Endothelial cell of umbilical vein (primary cell): ENCODE measurements at regions not wholly inside any gene's neighbourhood (a gene's known extent, or its start where the extent isn't known, plus 50 kb on each side); places are given as distances from the start of the nearest gene placed in this dataset.

Source experiments
- BruUV-seq: library from RNA; stranded (reverse); fragments of 400-500 nt; replicated peaks from 2 replicates; lab custom pipeline; 2021; lab: Mats Ljungman, UMichigan
- CTCF ChIA-PET: fragments of 300-600, 350-600 bp; sonication (Branson Sonifier 250); formaldehyde crosslinking; loops from one replicate; lab custom pipeline; 2021; ENCODE audit warnings: antibody characterized with exemption, inconsistent platforms; lab: Charles Lee
- POLR2A ChIA-PET: fragments of 300-600, 350-600 bp; sonication (Branson Sonifier 250); formaldehyde crosslinking; loops from one replicate; lab custom pipeline; 2021; ENCODE audit warnings: antibody characterized with exemption, inconsistent platforms; lab: Charles Lee
- DNase-seq: peaks from one replicate; pipeline ENCODE4 v3.0.0-alpha.2; 2011; ENCODE audit warnings: low read depth, low spot score
- FAIRE-seq: peaks from 2 replicates; lab custom pipeline; 2011; peaks lifted over from hg19 to GRCh38; lab: Jason Lieb, UNC
- H2AFZ ChIP-seq: 2 replicates; pipeline ENCODE4 v1.6.0; 2012; ENCODE audit warnings: low read depth, low read length, control low read depth, inconsistent platforms
- H3K27ac ChIP-seq: 2 replicates; pipeline ENCODE4 v1.5.1; 2011; ENCODE audit warnings: low read depth, mild to moderate bottlenecking, control low read depth, low read length, moderate library complexity; ENCODE audit not compliant: insufficient read depth
- H3K27me3 ChIP-seq, 2 experiments: 2 replicates each; pipeline versions ENCODE4 v1.6.0 to v1.6.1; 2011; ENCODE audit warnings: low read length in 2 of 2, mixed read lengths in 1 of 2; ENCODE audit not compliant: control insufficient read depth in 2 of 2, insufficient read depth in 2 of 2
- H3K36me3 ChIP-seq, 2 experiments: 2 replicates in 1 of 2; 3 replicates in 1 of 2; pipeline ENCODE4 v1.5.1; 2011; ENCODE audit warnings: low read length in 2 of 2, mild to moderate bottlenecking in 1 of 2, moderate library complexity in 1 of 2; ENCODE audit not compliant: control insufficient read depth in 2 of 2, insufficient read depth in 2 of 2; ENCODE audit errors: extremely low read depth in 1 of 2
- H3K4me1 ChIP-seq: 3 replicates; pipeline ENCODE4 v1.5.1; 2011; ENCODE audit warnings: mild to moderate bottlenecking, low read length; ENCODE audit not compliant: control insufficient read depth, insufficient read depth; ENCODE audit errors: extremely low read depth
- H3K4me2 ChIP-seq: 2 replicates; pipeline ENCODE4 v1.6.1; 2011; ENCODE audit warnings: low read length, control low read depth, mixed read lengths; ENCODE audit not compliant: insufficient read depth
- H3K4me3 ChIP-seq, 3 experiments: fragments of 200-600 bp in 1 of 3; sonication (generic), shearing (Covaris generic) in 1 of 3; replicated peaks in 1 of 3; 2 replicates each; pipeline ENCODE4 v1.5.1; 2011 to 2016; ENCODE audit warnings: control low read depth in 3 of 3, low read length in 3 of 3, mild to moderate bottlenecking in 2 of 3, inconsistent platforms in 1 of 3, low read depth in 1 of 3, moderate library complexity in 1 of 3; ENCODE audit not compliant: insufficient read depth in 1 of 3
- H3K79me2 ChIP-seq: 2 replicates; pipeline ENCODE4 v1.6.0; 2012; ENCODE audit warnings: low read length, inconsistent platforms; ENCODE audit not compliant: control insufficient read depth, insufficient read depth
- H3K9ac ChIP-seq: replicated peaks from 2 replicates; pipeline ENCODE3; 2011; ENCODE audit warnings: low read length, control low read depth; ENCODE audit not compliant: insufficient read depth; ENCODE audit errors: extremely low read depth
- H3K9me1 ChIP-seq: replicated peaks from 3 replicates; pipeline ENCODE4 v1.6.0; 2011; ENCODE audit warnings: mild to moderate bottlenecking, low read length; ENCODE audit not compliant: control insufficient read depth, insufficient read depth; ENCODE audit errors: extremely low read depth
- H3K9me3 ChIP-seq: replicated peaks from 2 replicates; pipeline ENCODE4 v1.5.1; 2012; ENCODE audit warnings: low read length, inconsistent platforms; ENCODE audit not compliant: control insufficient read depth, insufficient read depth
- H4K20me1 ChIP-seq: replicated peaks from 2 replicates; pipeline ENCODE3; 2011; ENCODE audit warnings: mild to moderate bottlenecking, low read length; ENCODE audit not compliant: control insufficient read depth, insufficient read depth; ENCODE audit errors: extremely low read depth
- CTCF ChIP-seq, 2 donors: IDR thresholded peaks; 1 replicate in 1 of 2; 2 replicates in 1 of 2; pipeline ENCODE4 v1.5.1; 2011; ENCODE audit warnings: low read length in 2 of 2, mild to moderate bottlenecking in 2 of 2, moderate library complexity in 2 of 2, control low read depth in 1 of 2, inconsistent platforms in 1 of 2, low read depth in 1 of 2; ENCODE audit not compliant: insufficient read depth in 1 of 2; ENCODE audit errors: extremely low read depth in 1 of 2
- EZH2 ChIP-seq: IDR thresholded peaks from 2 replicates; pipeline ENCODE4 v1.6.1; 2012; ENCODE audit warnings: borderline replicate concordance, low read depth, mild to moderate bottlenecking, moderate library complexity, low read length, inconsistent platforms; ENCODE audit not compliant: severe bottlenecking
- GATA2 ChIP-seq: IDR thresholded peaks from 2 replicates; pipeline ENCODE4 v1.7.0; 2011; ENCODE audit warnings: low read depth, mild to moderate bottlenecking, moderate library complexity, mixed read lengths, low read length; ENCODE audit not compliant: insufficient read length, insufficient read depth
- MAX ChIP-seq: IDR thresholded peaks from 2 replicates; pipeline ENCODE4 v1.6.1; 2011; ENCODE audit not compliant: insufficient read depth, insufficient read length
- MYC ChIP-seq: IDR thresholded peaks from one replicate; pipeline ENCODE4 v1.6.1; 2011; ENCODE audit warnings: mild to moderate bottlenecking, low read depth, low read length
- POLR2AphosphoS5 ChIP-seq: IDR thresholded peaks from 2 replicates; pipeline ENCODE4 v1.6.1; 2012; ENCODE audit warnings: low read depth, mild to moderate bottlenecking, control low read depth, low read length, moderate library complexity; ENCODE audit not compliant: insufficient read depth
- dilution Hi-C: fragments of 300-500 bp; cut with MboI; formaldehyde crosslinking; loops from one replicate; pipeline ENCODE4 v1.15.0; 2019; ENCODE audit warnings: low sequenced_read_pairs; ENCODE audit not compliant: extremely low pct_ligation_motif_present
- intact Hi-C: fragments of 100-400 bp; cut with micrococcal nuclease; formaldehyde crosslinking; loops from one replicate; pipeline ENCODE4 v1.10.0; 2022

GRCh38 chr4:173736840-173737239 is 206.8 kb upstream of the HAND2 start:
- CTCF ChIA-PET: no interaction called here
- dilution Hi-C loops: no loop called here
- POLR2A ChIA-PET: no interaction called here
- Histone ChIP-seq H3K9ac (no peak overlapping the region), H3K36me3 (no peaks in the 10 kb centered on the region), H4K20me1 (no peaks in the 10 kb centered on the region), H3K4me2 (no peak overlapping the region), H3K9me1 (no peaks in the 10 kb centered on the region), H3K4me1 (no peaks in the 10 kb centered on the region), H3K9me3 (no peaks in the 10 kb centered on the region), H3K27me3 (no peaks in the 10 kb centered on the region), H3K79me2 (no peaks in the 10 kb centered on the region), H3K4me3 (no peak overlapping the region), H2AFZ (no peak overlapping the region), H3K27ac (no peak overlapping the region)
- intact Hi-C loops: no loop called here
- TF ChIP-seq MAX (no peak), MYC (no peak), CTCF (IDR thresholded peaks at IDR 0.05; ENCODE audit: extremely low read depth in 1 of 2, insufficient read depth in 1 of 2, low read depth in 1 of 2, low read length in 2 of 2) (no peak), POLR2AphosphoS5 (no peak), GATA2 (no peak), EZH2 (no peak)
- FAIRE-seq: no peak
- no TSS peak for BruUV-seq
- DNase-seq: no peak
